ENCODE measurements at regions not wholly inside any gene's neighbourhood (a gene's known extent, or its start where the extent isn't known, plus 50 kb on each side); places are given as distances from the start of the nearest gene placed in this dataset.
"Not testable (repeated sequence)": the region's sequence is repeated elsewhere in the genome, so short reads cannot be mapped to it uniquely, and the experiment has no call there.

DNA sequence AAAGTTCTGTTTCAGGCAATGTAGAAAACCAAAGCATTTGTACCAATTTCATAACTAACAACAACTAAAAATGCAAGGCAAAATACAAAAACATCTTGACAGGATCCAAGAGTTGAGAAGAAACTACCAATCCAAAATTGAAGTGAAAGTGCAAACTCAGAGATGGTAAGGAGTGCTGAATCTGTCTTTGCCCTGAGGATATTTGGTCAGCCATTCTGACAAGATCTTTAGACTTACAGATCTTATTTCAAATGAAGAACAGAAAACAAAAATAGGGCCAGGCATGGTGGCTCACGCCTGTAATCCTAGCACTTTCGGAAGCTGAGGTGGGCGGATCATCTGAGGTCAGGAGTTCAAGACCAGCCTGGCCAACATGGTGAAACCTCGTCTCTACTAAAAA lies 412.8 kb downstream of the ZFHX3 start:
- Histone ChIP-seq H3F3A (ENCODE audit: control insufficient read depth, insufficient read depth) (no peaks in the 10 kb centered on the region), H3K27me3 (ENCODE audit: control insufficient read depth, low read length) (no peaks in the 10 kb centered on the region), H3K36me3 (ENCODE audit: control insufficient read depth, low read length) (no peaks in the 10 kb centered on the region), H3K9me2 (replicated peaks; ENCODE audit: control insufficient read depth, low read length) (no peaks in the 10 kb centered on the region), H3K27ac (ENCODE audit: low read depth, low read length) (no peak overlapping the region), H3K4me1 (ENCODE audit: control insufficient read depth, low read length) (no peaks in the 10 kb centered on the region), H3K79me2 (ENCODE audit: control insufficient read depth, low read length) (peaks cover 14% of the 10 kb centered on the region), H4K20me1 (ENCODE audit: control insufficient read depth, insufficient read depth, low read depth, low read length) (no peaks in the 10 kb centered on the region), H3K4me2 (ENCODE audit: low read length) (no peak overlapping the region), H3K4me3 (ENCODE audit: low read length) (no peak overlapping the region), H3K9me3 (ENCODE audit: control insufficient read depth, insufficient read depth, low read length) (no peaks in the 10 kb centered on the region)
- TF ChIP-seq, protein P1, sequence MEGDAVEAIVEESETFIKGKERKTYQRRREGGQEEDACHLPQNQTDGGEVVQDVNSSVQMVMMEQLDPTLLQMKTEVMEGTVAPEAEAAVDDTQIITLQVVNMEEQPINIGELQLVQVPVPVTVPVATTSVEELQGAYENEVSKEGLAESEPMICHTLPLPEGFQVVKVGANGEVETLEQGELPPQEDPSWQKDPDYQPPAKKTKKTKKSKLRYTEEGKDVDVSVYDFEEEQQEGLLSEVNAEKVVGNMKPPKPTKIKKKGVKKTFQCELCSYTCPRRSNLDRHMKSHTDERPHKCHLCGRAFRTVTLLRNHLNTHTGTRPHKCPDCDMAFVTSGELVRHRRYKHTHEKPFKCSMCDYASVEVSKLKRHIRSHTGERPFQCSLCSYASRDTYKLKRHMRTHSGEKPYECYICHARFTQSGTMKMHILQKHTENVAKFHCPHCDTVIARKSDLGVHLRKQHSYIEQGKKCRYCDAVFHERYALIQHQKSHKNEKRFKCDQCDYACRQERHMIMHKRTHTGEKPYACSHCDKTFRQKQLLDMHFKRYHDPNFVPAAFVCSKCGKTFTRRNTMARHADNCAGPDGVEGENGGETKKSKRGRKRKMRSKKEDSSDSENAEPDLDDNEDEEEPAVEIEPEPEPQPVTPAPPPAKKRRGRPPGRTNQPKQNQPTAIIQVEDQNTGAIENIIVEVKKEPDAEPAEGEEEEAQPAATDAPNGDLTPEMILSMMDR (IDR thresholded peaks at IDR 0.05; ENCODE audit: low read depth, low read length, poor library complexity, severe bottlenecking), result no peak
- no peak for TF ChIP-seq EZH2phosphoT487 (IDR thresholded peaks at IDR 0.05; ENCODE audit: borderline replicate concordance, low read length)

DNA sequence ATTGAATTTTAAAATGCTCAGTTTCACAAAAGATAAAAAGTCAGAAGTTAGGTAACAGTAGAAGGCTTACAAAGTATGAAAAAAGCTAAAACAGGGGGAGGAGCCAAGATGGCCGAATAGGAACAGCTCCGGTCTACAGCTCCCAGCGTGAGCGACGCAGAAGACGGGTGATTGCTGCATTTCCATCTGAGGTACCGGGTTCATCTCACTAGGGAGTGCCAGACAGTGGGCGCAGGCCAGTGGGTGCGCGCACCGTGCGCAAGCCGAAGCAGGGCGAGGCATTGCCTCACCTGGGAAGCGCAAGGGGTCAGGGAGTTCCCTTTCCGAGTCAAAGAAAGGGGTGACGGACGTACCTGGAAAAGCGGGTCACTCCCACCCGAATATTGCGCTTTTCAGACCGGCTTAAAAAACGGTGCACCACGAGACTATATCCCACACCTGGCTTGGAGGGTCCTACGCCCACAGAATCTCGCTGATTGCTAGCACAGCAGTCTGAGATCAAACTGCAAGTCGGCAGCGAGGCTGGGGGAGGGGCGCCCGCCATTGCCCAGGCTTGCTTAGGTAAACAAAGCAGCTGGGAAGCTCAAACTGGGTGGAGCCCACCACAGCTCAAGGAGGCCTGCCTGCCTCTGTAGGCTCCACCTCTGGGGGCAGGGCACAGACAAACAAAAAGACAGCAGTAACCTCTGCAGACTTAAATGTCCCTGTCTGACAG lies 420.6 kb downstream of the ZFHX3 start:
- H3K36me3 ChIP-seq (ENCODE audit: control insufficient read depth, low read length); H3F3A ChIP-seq (ENCODE audit: control insufficient read depth, insufficient read depth); H3K4me3 ChIP-seq (ENCODE audit: low read length); H4K20me1 ChIP-seq (ENCODE audit: control insufficient read depth, insufficient read depth, low read depth, low read length); H3K9me2 ChIP-seq (replicated peaks; ENCODE audit: control insufficient read depth, low read length); H3K27ac ChIP-seq (ENCODE audit: low read depth, low read length); H3K9me3 ChIP-seq (ENCODE audit: control insufficient read depth, insufficient read depth, low read length); H3K4me2 ChIP-seq (ENCODE audit: low read length); H3K4me1 ChIP-seq (ENCODE audit: control insufficient read depth, low read length); H3K27me3 ChIP-seq (ENCODE audit: control insufficient read depth, low read length): not testable (repeated sequence)
- H3K79me2 ChIP-seq (ENCODE audit: control insufficient read depth, low read length), result peaks cover 13% of the 10 kb centered on the region; the same call in 1 of the 2 replicates

DNA sequence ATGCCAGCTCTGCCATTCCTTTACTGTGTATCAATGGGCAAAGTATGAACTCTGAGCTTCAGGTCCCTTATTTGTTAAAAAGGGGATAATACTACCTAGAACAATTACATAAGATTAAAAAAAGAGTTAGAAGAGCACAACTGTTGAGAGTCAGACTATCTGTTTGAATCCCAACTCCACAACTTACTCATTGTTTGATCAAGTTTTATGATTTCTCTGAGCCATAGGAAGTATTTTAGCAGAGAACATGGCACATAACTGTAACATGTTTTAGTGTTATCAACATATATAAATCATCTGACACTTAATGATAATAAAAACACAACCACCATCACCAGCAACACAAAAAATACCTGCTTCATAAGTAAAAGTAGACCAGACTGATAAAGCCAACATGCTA lies 421.3 kb downstream of the ZFHX3 start:
- Histone ChIP-seq H3K79me2 (ENCODE audit: control insufficient read depth, low read length) (peaks cover 13% of the 10 kb centered on the region; the same call in 1 of the 2 replicates), H3K4me2 (ENCODE audit: low read length) (no peak overlapping the region), H4K20me1 (ENCODE audit: control insufficient read depth, insufficient read depth, low read depth, low read length) (peaks cover 5% of the 10 kb centered on the region; the same call in 1 of the 2 replicates), H3F3A (ENCODE audit: control insufficient read depth, insufficient read depth) (no peaks in the 10 kb centered on the region), H3K27ac (ENCODE audit: low read depth, low read length) (no peak overlapping the region), H3K9me3 (ENCODE audit: control insufficient read depth, insufficient read depth, low read length) (no peaks in the 10 kb centered on the region), H3K36me3 (ENCODE audit: control insufficient read depth, low read length) (no peaks in the 10 kb centered on the region), H3K4me1 (ENCODE audit: control insufficient read depth, low read length) (no peaks in the 10 kb centered on the region), H3K4me3 (ENCODE audit: low read length) (no peak overlapping the region), H3K27me3 (ENCODE audit: control insufficient read depth, low read length) (no peaks in the 10 kb centered on the region), H3K9me2 (replicated peaks; ENCODE audit: control insufficient read depth, low read length) (no peaks in the 10 kb centered on the region)
- TF ChIP-seq, protein P1 (IDR thresholded peaks at IDR 0.05; ENCODE audit: low read depth, low read length, poor library complexity, severe bottlenecking), result no peak
- TF ChIP-seq EZH2phosphoT487 (IDR thresholded peaks at IDR 0.05; ENCODE audit: borderline replicate concordance, low read length), result no peak

DNA sequence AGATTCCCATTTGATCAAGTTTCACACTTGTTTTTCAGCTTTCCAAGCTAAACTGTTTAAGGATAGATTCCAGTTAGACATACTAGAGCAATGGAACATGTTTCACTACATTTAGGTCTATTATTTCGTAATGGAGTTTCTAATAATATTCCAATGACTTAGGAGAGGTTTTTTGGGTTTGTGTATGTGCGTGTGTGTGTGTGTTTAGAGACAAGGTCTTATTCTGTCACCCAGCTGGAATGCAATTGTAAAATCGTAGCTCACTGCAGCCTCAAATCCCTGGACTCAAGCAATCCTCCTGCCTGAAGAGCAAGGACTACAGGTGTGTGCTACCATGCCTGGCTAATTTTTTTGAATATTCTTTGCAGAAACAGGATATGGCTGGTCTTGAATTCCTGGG lies 426.3 kb downstream of the ZFHX3 start:
- peaks cover 5% of the 10 kb centered on the region; the same call in 1 of the 2 replicates for H4K20me1 ChIP-seq (ENCODE audit: control insufficient read depth, insufficient read depth, low read depth, low read length)
- no peaks in the 10 kb centered on the region for H3K9me2 ChIP-seq (replicated peaks; ENCODE audit: control insufficient read depth, low read length)
- peaks cover 16% of the 10 kb centered on the region for H3K79me2 ChIP-seq (ENCODE audit: control insufficient read depth, low read length)
- H3K27ac ChIP-seq (ENCODE audit: low read depth, low read length), result no peak overlapping the region
- no peaks in the 10 kb centered on the region for H3F3A ChIP-seq (ENCODE audit: control insufficient read depth, insufficient read depth)
- H3K4me3 ChIP-seq (ENCODE audit: low read length), result no peak overlapping the region
- no peaks in the 10 kb centered on the region for H3K4me1 ChIP-seq (ENCODE audit: control insufficient read depth, low read length)
- no peak for TF ChIP-seq EZH2phosphoT487 (IDR thresholded peaks at IDR 0.05; ENCODE audit: borderline replicate concordance, low read length)
- TF ChIP-seq, protein P1 (IDR thresholded peaks at IDR 0.05; ENCODE audit: low read depth, low read length, poor library complexity, severe bottlenecking), result no peak
- H3K27me3 ChIP-seq (ENCODE audit: control insufficient read depth, low read length), result no peaks in the 10 kb centered on the region
- no peak overlapping the region for H3K4me2 ChIP-seq (ENCODE audit: low read length)
- H3K9me3 ChIP-seq (ENCODE audit: control insufficient read depth, insufficient read depth, low read length), result no peaks in the 10 kb centered on the region
- no peaks in the 10 kb centered on the region for H3K36me3 ChIP-seq (ENCODE audit: control insufficient read depth, low read length)

Data from DOHH2 (cell line).